ENCODE measurements at regions not wholly inside any gene's neighbourhood (a gene's known extent, or its start where the extent isn't known, plus 50 kb on each side); places are given as distances from the start of the nearest gene placed in this dataset.

DNA sequence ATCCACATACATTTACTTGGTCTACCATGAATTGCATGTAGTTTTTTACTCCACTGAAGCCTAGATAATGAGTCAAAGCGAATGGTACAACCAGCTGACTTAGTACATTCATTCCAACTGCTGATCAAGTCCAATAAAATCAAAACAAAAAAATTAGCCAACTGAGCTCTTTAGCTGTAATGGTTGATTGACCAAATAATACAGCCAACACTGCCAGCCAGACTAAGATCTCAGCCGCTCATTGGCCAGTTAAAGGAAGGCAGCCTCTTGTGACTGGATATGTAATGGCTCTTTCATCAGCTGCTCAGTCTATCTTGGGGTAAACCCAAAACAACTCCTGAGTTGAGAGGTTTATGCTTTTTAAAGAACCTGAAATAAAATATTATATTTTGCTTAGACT, 204.3 kb upstream of the RSPO3 start:
- no peaks in the 10 kb centered on the region for H3F3A ChIP-seq (ENCODE audit: control insufficient read depth, insufficient read depth)
- H3K4me1 ChIP-seq (ENCODE audit: control insufficient read depth, low read length): no peaks in the 10 kb centered on the region
- no peaks in the 10 kb centered on the region for H3K9me2 ChIP-seq (replicated peaks; ENCODE audit: control insufficient read depth, low read length)
- H4K20me1 ChIP-seq (ENCODE audit: control insufficient read depth, insufficient read depth, low read depth, low read length): no peaks in the 10 kb centered on the region
- TF ChIP-seq EZH2phosphoT487 (IDR thresholded peaks at IDR 0.05; ENCODE audit: borderline replicate concordance, low read length) (no peak), CTCF (IDR thresholded peaks at IDR 0.05; ENCODE audit: low read depth, low read length, poor library complexity, severe bottlenecking) (no peak)
- H3K9me3 ChIP-seq (ENCODE audit: control insufficient read depth, insufficient read depth, low read length): no peaks in the 10 kb centered on the region
- H3K36me3 ChIP-seq (ENCODE audit: control insufficient read depth, low read length): no peaks in the 10 kb centered on the region
- no peaks in the 10 kb centered on the region for H3K27me3 ChIP-seq (ENCODE audit: control insufficient read depth, low read length)
- no peaks in the 10 kb centered on the region for H3K79me2 ChIP-seq (ENCODE audit: control insufficient read depth, low read length)
- no peak overlapping the region for H3K4me3 ChIP-seq (ENCODE audit: low read length)
- no peak overlapping the region for H3K27ac ChIP-seq (ENCODE audit: low read depth, low read length)
- H3K4me2 ChIP-seq (ENCODE audit: low read length): no peak overlapping the region

GRCh38 chr6:126914801-126915200, 203.7 kb upstream of the RSPO3 start:
- Histone ChIP-seq H3K36me3 (ENCODE audit: control insufficient read depth, low read length) (no peaks in the 10 kb centered on the region), H3K4me2 (ENCODE audit: low read length) (no peak overlapping the region), H3K9me2 (replicated peaks; ENCODE audit: control insufficient read depth, low read length) (no peaks in the 10 kb centered on the region), H4K20me1 (ENCODE audit: control insufficient read depth, insufficient read depth, low read depth, low read length) (no peaks in the 10 kb centered on the region), H3K4me3 (ENCODE audit: low read length) (no peak overlapping the region), H3K79me2 (ENCODE audit: control insufficient read depth, low read length) (no peaks in the 10 kb centered on the region), H3K27me3 (ENCODE audit: control insufficient read depth, low read length) (no peaks in the 10 kb centered on the region), H3K4me1 (ENCODE audit: control insufficient read depth, low read length) (no peaks in the 10 kb centered on the region), H3K9me3 (ENCODE audit: control insufficient read depth, insufficient read depth, low read length) (no peaks in the 10 kb centered on the region), H3K27ac (ENCODE audit: low read depth, low read length) (no peak overlapping the region), H3F3A (ENCODE audit: control insufficient read depth, insufficient read depth) (no peaks in the 10 kb centered on the region)
- TF ChIP-seq EZH2phosphoT487 (IDR thresholded peaks at IDR 0.05; ENCODE audit: borderline replicate concordance, low read length) (no peak), CTCF (IDR thresholded peaks at IDR 0.05; ENCODE audit: low read depth, low read length, poor library complexity, severe bottlenecking) (no peak)

GRCh38 chr6:126919947-126920346, 198.5 kb upstream of the RSPO3 start:
- H3K27ac ChIP-seq (ENCODE audit: low read depth, low read length): no peak overlapping the region
- no peak overlapping the region for H3K4me2 ChIP-seq (ENCODE audit: low read length)
- H3K36me3 ChIP-seq (ENCODE audit: control insufficient read depth, low read length): no peaks in the 10 kb centered on the region
- no peaks in the 10 kb centered on the region for H3K4me1 ChIP-seq (ENCODE audit: control insufficient read depth, low read length)
- H3K4me3 ChIP-seq (ENCODE audit: low read length): no peak overlapping the region
- H3K79me2 ChIP-seq (ENCODE audit: control insufficient read depth, low read length): no peaks in the 10 kb centered on the region
- TF ChIP-seq EZH2phosphoT487 (IDR thresholded peaks at IDR 0.05; ENCODE audit: borderline replicate concordance, low read length): no peak
- H3K27me3 ChIP-seq (ENCODE audit: control insufficient read depth, low read length): no peaks in the 10 kb centered on the region
- H3K9me2 ChIP-seq (replicated peaks; ENCODE audit: control insufficient read depth, low read length): no peaks in the 10 kb centered on the region
- no peaks in the 10 kb centered on the region for H3F3A ChIP-seq (ENCODE audit: control insufficient read depth, insufficient read depth)
- no peaks in the 10 kb centered on the region for H3K9me3 ChIP-seq (ENCODE audit: control insufficient read depth, insufficient read depth, low read length)
- no peaks in the 10 kb centered on the region for H4K20me1 ChIP-seq (ENCODE audit: control insufficient read depth, insufficient read depth, low read depth, low read length)

DNA sequence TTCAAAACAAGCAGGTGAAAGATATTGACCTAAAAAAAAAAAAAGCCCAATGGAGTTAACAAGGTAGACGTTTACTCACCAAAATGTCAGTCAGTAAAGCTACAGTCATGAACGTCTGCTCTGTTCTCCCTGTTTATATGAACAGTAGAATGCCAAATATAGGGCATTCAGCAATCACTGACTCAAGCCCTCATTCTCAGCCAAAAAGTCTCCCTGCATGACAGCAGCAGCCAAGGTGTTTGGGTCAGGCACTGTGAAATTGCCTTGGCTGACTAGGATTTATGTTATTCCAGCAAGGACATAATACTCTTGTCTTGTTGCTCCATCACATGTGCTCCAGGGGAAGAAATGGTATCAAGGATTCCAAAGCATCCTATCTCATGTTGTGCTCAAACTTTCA, 194.7 kb upstream of the RSPO3 start:
- H4K20me1 ChIP-seq (ENCODE audit: control insufficient read depth, insufficient read depth, low read depth, low read length): no peaks in the 10 kb centered on the region

More for the DNA sequence above, 194.7 kb upstream of the RSPO3 start:
- Histone ChIP-seq H3K4me2 (ENCODE audit: low read length) (no peak overlapping the region), H3K36me3 (ENCODE audit: control insufficient read depth, low read length) (no peaks in the 10 kb centered on the region), H3K27ac (ENCODE audit: low read depth, low read length) (no peak overlapping the region), H3K4me3 (ENCODE audit: low read length) (no peak overlapping the region), H3K27me3 (ENCODE audit: control insufficient read depth, low read length) (no peaks in the 10 kb centered on the region), H3K9me2 (replicated peaks; ENCODE audit: control insufficient read depth, low read length) (no peaks in the 10 kb centered on the region), H3K79me2 (ENCODE audit: control insufficient read depth, low read length) (no peaks in the 10 kb centered on the region), H3K9me3 (ENCODE audit: control insufficient read depth, insufficient read depth, low read length) (no peaks in the 10 kb centered on the region), H3F3A (ENCODE audit: control insufficient read depth, insufficient read depth) (no peaks in the 10 kb centered on the region), H3K4me1 (ENCODE audit: control insufficient read depth, low read length) (no peaks in the 10 kb centered on the region)
- TF ChIP-seq EZH2phosphoT487 (IDR thresholded peaks at IDR 0.05; ENCODE audit: borderline replicate concordance, low read length): no peak
- TF ChIP-seq CTCF (IDR thresholded peaks at IDR 0.05; ENCODE audit: low read depth, low read length, poor library complexity, severe bottlenecking): no peak
